HEK293T (cell line): ENCODE measurements at regions not wholly inside any gene's neighbourhood (a gene's known extent, or its start where the extent isn't known, plus 50 kb on each side); places are given as distances from the start of the nearest gene placed in this dataset.

Experiments
- FOXK2 ChIP-seq: fragments of 450-650 bp; IDR thresholded peaks from 2 replicates; pipeline ENCODE4 v1.6.1; 2016; ENCODE audit warnings: mild to moderate bottlenecking
- FOXM1 ChIP-seq: fragments of 450-650 bp; IDR thresholded peaks from 2 replicates; pipeline ENCODE4 v1.6.1; 2017; ENCODE audit warnings: mild to moderate bottlenecking, borderline replicate concordance
- LEF1 ChIP-seq: fragments of 450-650 bp; IDR thresholded peaks from 2 replicates; pipeline ENCODE4 v1.6.1; 2017; ENCODE audit warnings: mild to moderate bottlenecking, borderline replicate concordance
- SP1 ChIP-seq: fragments of 450-650 bp; IDR thresholded peaks from 2 replicates; pipeline ENCODE4 v1.6.1; 2017

GRCh38 chr13:90416519-90416918, 931.0 kb upstream of the MIR17HG start:
- TF ChIP-seq FOXM1 (no peak), SP1 (no peak), LEF1 (no peak), FOXK2 (no peak)
